CD4-positive, alpha-beta T cell (primary cell): ENCODE measurements at regions not wholly inside any gene's neighbourhood (a gene's known extent, or its start where the extent isn't known, plus 50 kb on each side); places are given as distances from the start of the nearest gene placed in this dataset.

Source experiments
- ATAC-seq: fragments of 200-7000 bp; cut with Tn5 transposase; one replicate; pipeline ENCODE4 v1.10.0; 2022; ENCODE audit warnings: mild to moderate bottlenecking; ENCODE audit not compliant: poor library complexity
- CTCF ChIA-PET: fragments of 350-600 bp; sonication (Branson Sonifier 250); formaldehyde crosslinking; loops from one replicate; lab custom pipeline; 2021; ENCODE audit warnings: antibody characterized with exemption, inconsistent platforms; lab: Charles Lee
- POLR2A ChIA-PET: fragments of 350-600 bp; sonication (Branson Sonifier 250); formaldehyde crosslinking; loops from one replicate; lab custom pipeline; 2021; ENCODE audit warnings: antibody characterized with exemption, inconsistent platforms; lab: Charles Lee
- DNase-seq, 14 experiments: peaks; one replicate each; pipeline ENCODE4 v3.0.0-alpha.2; 2013 to 2020; ENCODE audit warnings: mixed read lengths in 2 of 14
- H3K27ac ChIP-seq, 2 donors: one replicate each; pipeline versions ENCODE4 v1.5.1 to v1.7.0; 2013; ENCODE audit warnings: low read length in 2 of 2, low read depth in 1 of 2, mild to moderate bottlenecking in 1 of 2
- H3K27me3 ChIP-seq, 2 experiments: 1 replicate in 1 of 2; 2 replicates in 1 of 2; pipeline versions ENCODE4 v1.6.1 to v1.7.0; 2013; ENCODE audit warnings: low read length in 2 of 2, control low read depth in 1 of 2, mild to moderate bottlenecking in 1 of 2, moderate library complexity in 1 of 2; ENCODE audit not compliant: insufficient read depth in 2 of 2, control insufficient read depth in 1 of 2
- H3K36me3 ChIP-seq: one replicate; pipeline ENCODE4 v1.6.1; 2013; ENCODE audit warnings: low read length, control low read depth; ENCODE audit not compliant: insufficient read depth
- H3K4me1 ChIP-seq: one replicate; pipeline ENCODE4 v1.6.1; 2013; ENCODE audit warnings: low read length, control low read depth; ENCODE audit not compliant: insufficient read depth
- H3K4me3 ChIP-seq: one replicate; pipeline ENCODE4 v1.5.1; 2013; ENCODE audit warnings: mild to moderate bottlenecking, low read length, moderate library complexity
- H3K9me3 ChIP-seq, 2 experiments: 1 replicate in 1 of 2; 2 replicates in 1 of 2; pipeline versions ENCODE4 v1.6.1 to v1.7.0; 2013; ENCODE audit warnings: low read length in 2 of 2, mild to moderate bottlenecking in 2 of 2, control low read depth in 1 of 2, moderate library complexity in 1 of 2; ENCODE audit not compliant: control insufficient read depth in 1 of 2, insufficient read depth in 1 of 2
- H3K27ac Mint-ChIP-seq: one replicate; pipeline ENCODE4 v1.8.0; 2020; ENCODE audit warnings: mixed read lengths
- H3K27me3 Mint-ChIP-seq: one replicate; pipeline ENCODE4 v1.8.0; 2021; ENCODE audit warnings: mixed read lengths
- H3K36me3 Mint-ChIP-seq: one replicate; pipeline ENCODE4 v1.8.0; 2021; ENCODE audit warnings: low read depth, mixed read lengths
- H3K4me1 Mint-ChIP-seq: one replicate; pipeline ENCODE4 v1.8.0; 2021; ENCODE audit warnings: low read depth, mixed read lengths
- H3K4me3 Mint-ChIP-seq: one replicate; pipeline ENCODE4 v1.8.0; 2020; ENCODE audit warnings: mild to moderate bottlenecking, mixed read lengths
- H3K9me3 Mint-ChIP-seq: one replicate; pipeline ENCODE4 v1.8.0; 2020; ENCODE audit warnings: mixed read lengths
- intact Hi-C, 2 experiments: fragments of 100-400 bp; cut with DNase I in 1 of 2; cut with micrococcal nuclease in 1 of 2; formaldehyde crosslinking; loops; one replicate each; pipeline versions ENCODE4 v1.15.1 to v1.9.0; 2023 to 2025; cut with DNase I, micrococcal nuclease
- TF ChIP-seq, protein P1 (sequence below): fragments of 200-600 bp; IDR thresholded peaks from one replicate; pipeline ENCODE4 v1.8.0; 2022; ENCODE audit warnings: antibody characterized with exemption, mild to moderate bottlenecking

DNA sequence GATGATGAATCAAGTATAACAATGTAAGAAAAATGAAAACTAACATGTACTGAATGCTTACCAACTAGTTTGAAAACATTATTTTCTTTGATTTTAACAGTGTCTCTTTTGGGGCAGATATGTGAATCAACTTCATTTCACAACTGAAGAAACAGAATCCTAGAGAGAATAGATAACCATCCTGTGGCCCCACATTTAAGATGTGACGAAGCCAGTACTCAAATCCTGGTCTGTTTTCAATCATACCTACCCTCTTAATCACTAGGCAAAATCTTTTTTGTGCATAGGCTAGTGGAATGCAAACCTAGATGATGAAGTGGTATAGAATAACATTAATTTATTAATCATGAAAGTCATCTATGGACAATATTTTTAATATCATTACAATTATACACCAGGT is 371.6 kb upstream of the EPHA7 start:
- intact Hi-C loops = no loop called here
- H3K4me3 Mint-ChIP-seq = no peak overlapping the region

DNA sequence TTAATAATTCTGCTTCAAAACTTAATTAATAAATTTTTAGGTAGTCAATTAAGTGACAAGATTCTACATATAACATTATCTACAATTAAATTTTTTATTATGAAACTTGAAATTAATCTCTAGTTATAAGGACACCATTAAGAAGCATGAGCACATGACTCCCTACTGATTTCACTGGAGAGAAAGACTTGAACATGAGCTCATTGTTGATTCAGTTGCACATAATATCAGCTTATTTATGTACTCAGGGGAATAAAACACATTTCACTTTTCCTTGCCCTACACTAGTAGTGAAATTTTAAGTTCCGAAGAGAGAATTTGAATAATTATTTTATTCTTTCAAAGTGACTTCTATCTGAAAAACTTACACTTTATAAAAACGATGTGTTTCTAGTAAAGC is 370.2 kb upstream of the EPHA7 start:
- no peaks in the 10 kb centered on the region for H3K9me3 ChIP-seq
- no peak overlapping the region for H3K27ac ChIP-seq
- intact Hi-C loops = no loop called here
- no peaks in the 10 kb centered on the region for H3K4me1 ChIP-seq
- no peak overlapping the region for H3K4me3 Mint-ChIP-seq
- no peaks in the 10 kb centered on the region for H3K27me3 ChIP-seq
- H3K9me3 Mint-ChIP-seq = peaks cover 2% of the 10 kb centered on the region
- no peaks in the 10 kb centered on the region for H3K36me3 ChIP-seq
- POLR2A ChIA-PET = no interaction called here
- TF ChIP-seq, protein P1, sequence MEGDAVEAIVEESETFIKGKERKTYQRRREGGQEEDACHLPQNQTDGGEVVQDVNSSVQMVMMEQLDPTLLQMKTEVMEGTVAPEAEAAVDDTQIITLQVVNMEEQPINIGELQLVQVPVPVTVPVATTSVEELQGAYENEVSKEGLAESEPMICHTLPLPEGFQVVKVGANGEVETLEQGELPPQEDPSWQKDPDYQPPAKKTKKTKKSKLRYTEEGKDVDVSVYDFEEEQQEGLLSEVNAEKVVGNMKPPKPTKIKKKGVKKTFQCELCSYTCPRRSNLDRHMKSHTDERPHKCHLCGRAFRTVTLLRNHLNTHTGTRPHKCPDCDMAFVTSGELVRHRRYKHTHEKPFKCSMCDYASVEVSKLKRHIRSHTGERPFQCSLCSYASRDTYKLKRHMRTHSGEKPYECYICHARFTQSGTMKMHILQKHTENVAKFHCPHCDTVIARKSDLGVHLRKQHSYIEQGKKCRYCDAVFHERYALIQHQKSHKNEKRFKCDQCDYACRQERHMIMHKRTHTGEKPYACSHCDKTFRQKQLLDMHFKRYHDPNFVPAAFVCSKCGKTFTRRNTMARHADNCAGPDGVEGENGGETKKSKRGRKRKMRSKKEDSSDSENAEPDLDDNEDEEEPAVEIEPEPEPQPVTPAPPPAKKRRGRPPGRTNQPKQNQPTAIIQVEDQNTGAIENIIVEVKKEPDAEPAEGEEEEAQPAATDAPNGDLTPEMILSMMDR = no peak
- no peak overlapping the region for H3K4me3 ChIP-seq
- H3K27me3 Mint-ChIP-seq = no peaks in the 10 kb centered on the region
- CTCF ChIA-PET = no interaction called here
- no peaks in the 10 kb centered on the region for H3K4me1 Mint-ChIP-seq
- no peak for ATAC-seq
- no peaks in the 10 kb centered on the region for H3K36me3 Mint-ChIP-seq
- DNase-seq = no peak
- no peak overlapping the region for H3K27ac Mint-ChIP-seq

More for the DNA sequence above, 371.6 kb upstream of the EPHA7 start:
- no peaks in the 10 kb centered on the region for H3K27me3 ChIP-seq
- H3K9me3 Mint-ChIP-seq = peaks cover 2% of the 10 kb centered on the region
- H3K9me3 ChIP-seq = no peaks in the 10 kb centered on the region
- no peaks in the 10 kb centered on the region for H3K4me1 ChIP-seq
- H3K36me3 Mint-ChIP-seq = no peaks in the 10 kb centered on the region
- DNase-seq (no peak), ATAC-seq (no peak)
- no peaks in the 10 kb centered on the region for H3K36me3 ChIP-seq
- H3K27ac ChIP-seq = no peak overlapping the region
- TF ChIP-seq, protein P1 = no peak
- ChIA-PET POLR2A (no interaction called here), CTCF (no interaction called here)
- no peaks in the 10 kb centered on the region for H3K27me3 Mint-ChIP-seq
- H3K4me3 ChIP-seq = no peak overlapping the region
- no peak overlapping the region for H3K27ac Mint-ChIP-seq
- no peaks in the 10 kb centered on the region for H3K4me1 Mint-ChIP-seq

DNA sequence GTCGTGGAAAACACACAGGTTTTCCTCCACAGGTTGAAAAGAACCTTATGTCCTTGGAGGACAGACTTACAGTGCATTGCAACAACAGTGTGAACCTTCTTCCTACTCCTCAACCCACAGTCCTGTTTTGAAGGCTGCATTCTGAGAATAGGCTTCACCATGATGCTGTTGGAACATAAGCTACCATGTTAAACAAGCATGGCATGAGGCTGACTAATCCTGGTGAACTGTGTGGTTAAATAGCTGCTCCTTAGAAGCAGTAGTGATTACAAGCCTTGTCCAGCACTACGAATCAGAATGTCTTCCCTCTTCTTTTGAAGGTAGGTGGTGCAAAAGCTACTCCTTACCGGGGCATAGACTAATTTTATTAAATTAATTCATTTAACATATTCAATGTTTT is 368.5 kb upstream of the EPHA7 start:
- TF ChIP-seq, protein P1 = no peak
- peaks cover 4% of the 10 kb centered on the region for H3K9me3 Mint-ChIP-seq
- ChIA-PET POLR2A (no interaction called here), CTCF (no interaction called here)
- H3K9me3 ChIP-seq = no peaks in the 10 kb centered on the region
- no peaks in the 10 kb centered on the region for H3K36me3 ChIP-seq
- no peaks in the 10 kb centered on the region for H3K4me1 Mint-ChIP-seq
- H3K4me1 ChIP-seq = no peaks in the 10 kb centered on the region
- intact Hi-C loops = no loop called here
- H3K27ac ChIP-seq = no peak overlapping the region
- DNase-seq = no peak
- no peaks in the 10 kb centered on the region for H3K27me3 ChIP-seq
- no peak for ATAC-seq
- no peak overlapping the region for H3K27ac Mint-ChIP-seq
- no peak overlapping the region for H3K4me3 ChIP-seq
- H3K27me3 Mint-ChIP-seq = no peaks in the 10 kb centered on the region
- H3K36me3 Mint-ChIP-seq = no peaks in the 10 kb centered on the region
- H3K4me3 Mint-ChIP-seq = no peak overlapping the region
